Endothelial cell (in vitro differentiated cells): ENCODE measurements at regions not wholly inside any gene's neighbourhood (a gene's known extent, or its start where the extent isn't known, plus 50 kb on each side); places are given as distances from the start of the nearest gene placed in this dataset.

ENCODE experiments used
- DNase-seq: peaks from one replicate; pipeline ENCODE4 v3.0.0; 2021; ENCODE audit warnings: low spot score
- H3K27ac Mint-ChIP-seq: one replicate; pipeline ENCODE4 v1.8.0; 2021; ENCODE audit warnings: mixed read lengths, inconsistent platforms; ENCODE audit not compliant: unreplicated experiment
- H3K27me3 Mint-ChIP-seq: one replicate; pipeline ENCODE4 v1.8.0; 2021; ENCODE audit warnings: mild to moderate bottlenecking, moderate library complexity, mixed read lengths, inconsistent platforms; ENCODE audit not compliant: unreplicated experiment
- H3K36me3 Mint-ChIP-seq: one replicate; pipeline ENCODE4 v1.8.0; 2021; ENCODE audit warnings: mild to moderate bottlenecking, low read depth, mixed read lengths, inconsistent platforms; ENCODE audit not compliant: unreplicated experiment
- H3K4me1 Mint-ChIP-seq: one replicate; pipeline ENCODE4 v1.8.0; 2021; ENCODE audit warnings: mild to moderate bottlenecking, mixed read lengths, inconsistent platforms; ENCODE audit not compliant: unreplicated experiment
- H3K4me3 Mint-ChIP-seq: one replicate; pipeline ENCODE4 v1.8.0; 2021; ENCODE audit warnings: mild to moderate bottlenecking, mixed read lengths, inconsistent platforms; ENCODE audit not compliant: unreplicated experiment
- H3K9me3 Mint-ChIP-seq: one replicate; pipeline ENCODE4 v1.8.0; 2021; ENCODE audit warnings: mixed read lengths, inconsistent platforms; ENCODE audit not compliant: unreplicated experiment
- CTCF ChIP-seq: fragments of 200-600 bp; sonication (generic); IDR thresholded peaks from one replicate; pipeline ENCODE4 v1.5.0; 2021; ENCODE audit warnings: antibody characterized with exemption; ENCODE audit not compliant: unreplicated experiment

- no peaks in the 10 kb centered on the region for H3K36me3 Mint-ChIP-seq
- no peak overlapping the region for H3K4me3 Mint-ChIP-seq
- no peak overlapping the region for H3K27ac Mint-ChIP-seq
- H3K4me1 Mint-ChIP-seq, result no peaks in the 10 kb centered on the region
- TF ChIP-seq CTCF, result no peak
- H3K27me3 Mint-ChIP-seq, result peaks cover 2% of the 10 kb centered on the region
- H3K9me3 Mint-ChIP-seq, result no peaks in the 10 kb centered on the region
- DNase-seq, result no peak
Observed at GRCh38 chrX:149346306-149346705, 158.8 kb downstream of the IDS start.

- TF ChIP-seq CTCF, result no peak
- no peaks in the 10 kb centered on the region for H3K36me3 Mint-ChIP-seq
- DNase-seq, result no peak
- H3K9me3 Mint-ChIP-seq, result no peaks in the 10 kb centered on the region
- H3K4me1 Mint-ChIP-seq, result no peaks in the 10 kb centered on the region
- H3K4me3 Mint-ChIP-seq, result no peak overlapping the region
- peaks cover 1% of the 10 kb centered on the region for H3K27me3 Mint-ChIP-seq
- no peak overlapping the region for H3K27ac Mint-ChIP-seq
Observed at GRCh38 chrX:149322316-149322715, 182.8 kb downstream of the IDS start.

GRCh38 chrX:149313871-149314371, 191.2 kb downstream of the IDS start:
- Mint-ChIP-seq H3K9me3 (no peaks in the 10 kb centered on the region), H3K27me3 (peaks cover 1% of the 10 kb centered on the region), H3K4me3 (no peak overlapping the region), H3K27ac (no peak overlapping the region), H3K36me3 (no peaks in the 10 kb centered on the region), H3K4me1 (no peaks in the 10 kb centered on the region)
- TF ChIP-seq CTCF, result no peak
- DNase-seq, result no peak

- no peak for TF ChIP-seq CTCF
- no peak overlapping the region for H3K4me3 Mint-ChIP-seq
- DNase-seq, result no peak
- no peaks in the 10 kb centered on the region for H3K36me3 Mint-ChIP-seq
- H3K4me1 Mint-ChIP-seq, result no peaks in the 10 kb centered on the region
- no peaks in the 10 kb centered on the region for H3K27me3 Mint-ChIP-seq
- no peak overlapping the region for H3K27ac Mint-ChIP-seq
- no peaks in the 10 kb centered on the region for H3K9me3 Mint-ChIP-seq
Observed at GRCh38 chrX:149312988-149313387, 192.1 kb downstream of the IDS start.

GRCh38 chrX:149312097-149312496, 193.0 kb downstream of the IDS start:
- no peak for TF ChIP-seq CTCF
- Mint-ChIP-seq H3K9me3 (no peaks in the 10 kb centered on the region), H3K27me3 (no peaks in the 10 kb centered on the region), H3K4me3 (no peak overlapping the region), H3K4me1 (no peaks in the 10 kb centered on the region), H3K27ac (no peak overlapping the region), H3K36me3 (no peaks in the 10 kb centered on the region)
- no peak for DNase-seq
